IMR-90 (cell line): ENCODE measurements at regions not wholly inside any gene's neighbourhood (a gene's known extent, or its start where the extent isn't known, plus 50 kb on each side); places are given as distances from the start of the nearest gene placed in this dataset.

Source experiments
- ATAC-seq: fragments of 200-7000 bp; cut with Tn5 transposase; 2 replicates; pipeline ENCODE4 v1.9.1; 2020; ENCODE audit warnings: low read depth, mild to moderate bottlenecking, moderate library complexity
- BruUV-seq: library from RNA; stranded (reverse); fragments of 400-500 nt; replicated peaks from 2 replicates; lab custom pipeline; 2021; lab: Mats Ljungman, UMichigan
- CTCF ChIA-PET: fragments of 300-600 bp; formaldehyde crosslinking; extraction: SDS; loops from one replicate; lab custom pipeline; 2021; ENCODE audit warnings: antibody characterized with exemption; lab: Yijun Ruan, JAX
- POLR2A ChIA-PET: fragments of 300-600 bp; sonication (Branson Sonifier 250); formaldehyde crosslinking; loops from one replicate; lab custom pipeline; 2022; ENCODE audit warnings: antibody characterized with exemption; ENCODE audit not compliant: unreplicated experiment; lab: Charles Lee
- DNase-seq: peaks from one replicate; pipeline ENCODE4 v3.0.0; 2013
- H2AFZ ChIP-seq: replicated peaks from 2 replicates; pipeline ENCODE3; 2013; ENCODE audit warnings: low read length, mild to moderate bottlenecking; ENCODE audit not compliant: poor library complexity
- H2AK5ac ChIP-seq: 2 replicates; pipeline ENCODE4 v1.6.1; 2013; ENCODE audit warnings: low read depth, low read length, inconsistent platforms
- H2AK9ac ChIP-seq: replicated peaks from 2 replicates; pipeline ENCODE3; 2013; ENCODE audit warnings: mild to moderate bottlenecking, low read depth, low read length, moderate library complexity; ENCODE audit not compliant: poor library complexity
- H2BK120ac ChIP-seq: 2 replicates; pipeline ENCODE4 v1.6.1; 2013; ENCODE audit warnings: low read depth, low read length, inconsistent platforms
- H2BK15ac ChIP-seq: 3 replicates; pipeline ENCODE4 v1.6.1; 2013; ENCODE audit warnings: low read depth, low read length, inconsistent platforms
- H2BK20ac ChIP-seq: 2 replicates; pipeline ENCODE4 v1.6.1; 2013; ENCODE audit warnings: low read depth, mild to moderate bottlenecking, inconsistent platforms, low read length, moderate library complexity
- H2BK5ac ChIP-seq: 2 replicates; pipeline ENCODE4 v1.6.1; 2013; ENCODE audit warnings: mild to moderate bottlenecking, low read depth, low read length, inconsistent platforms; ENCODE audit not compliant: poor library complexity, severe bottlenecking
- H3K14ac ChIP-seq: replicated peaks from 2 replicates; pipeline ENCODE4 v1.6.1; 2013; ENCODE audit warnings: low read depth, low read length, inconsistent platforms
- H3K18ac ChIP-seq: 2 replicates; pipeline ENCODE4 v1.6.1; 2013; ENCODE audit warnings: low read depth, low read length, control low read depth
- H3K23ac ChIP-seq: 2 replicates; pipeline ENCODE4 v1.6.1; 2013; ENCODE audit warnings: low read depth, low read length, inconsistent platforms
- H3K27ac ChIP-seq: 2 replicates; pipeline ENCODE4 v1.5.1; 2013; ENCODE audit warnings: mild to moderate bottlenecking, control low read depth, low read length; ENCODE audit not compliant: insufficient read depth
- H3K27me3 ChIP-seq: 2 replicates; pipeline ENCODE4 v1.6.1; 2013; ENCODE audit warnings: low read length; ENCODE audit not compliant: control insufficient read depth, insufficient read depth
- H3K36me3 ChIP-seq: 2 replicates; pipeline ENCODE4 v1.6.1; 2013; ENCODE audit warnings: low read length, mixed read lengths; ENCODE audit not compliant: control insufficient read depth, insufficient read depth
- H3K4ac ChIP-seq: 2 replicates; pipeline ENCODE4 v1.6.1; 2013; ENCODE audit warnings: low read depth, low read length, inconsistent platforms
- H3K4me1 ChIP-seq: 2 replicates; pipeline ENCODE4 v1.6.1; 2013; ENCODE audit warnings: low read length, mixed read lengths; ENCODE audit not compliant: control insufficient read depth, insufficient read depth
- H3K4me2 ChIP-seq: 2 replicates; pipeline ENCODE4 v1.6.1; 2013; ENCODE audit warnings: low read depth, mild to moderate bottlenecking, control low read depth, low read length, moderate library complexity
- H3K4me3 ChIP-seq: 2 replicates; pipeline ENCODE4 v1.5.1; 2013; ENCODE audit warnings: low read depth, mild to moderate bottlenecking, control low read depth, low read length, moderate library complexity; ENCODE audit not compliant: insufficient read depth
- H3K56ac ChIP-seq: 2 replicates; pipeline ENCODE4 v1.6.1; 2013; ENCODE audit warnings: low read length, inconsistent platforms; ENCODE audit not compliant: insufficient read depth; ENCODE audit errors: extremely low read depth
- H3K79me1 ChIP-seq, 2 experiments: 2 replicates each; pipeline ENCODE4 v1.6.1; 2013; ENCODE audit warnings: low read length in 2 of 2, inconsistent platforms in 1 of 2, low read depth in 1 of 2
- H3K9ac ChIP-seq: 2 replicates; pipeline ENCODE4 v1.6.1; 2013; ENCODE audit warnings: low read depth, low read length, control low read depth
- H3K9me1 ChIP-seq: 2 replicates; pipeline ENCODE4 v1.6.1; 2013; ENCODE audit warnings: low read length, inconsistent platforms; ENCODE audit not compliant: insufficient read depth
- H3K9me3 ChIP-seq: 2 replicates; pipeline ENCODE4 v1.6.1; 2013; ENCODE audit warnings: low read length; ENCODE audit not compliant: control insufficient read depth, insufficient read depth
- H4K20me1 ChIP-seq: 2 replicates; pipeline ENCODE4 v1.6.1; 2013; ENCODE audit warnings: low read length, inconsistent platforms; ENCODE audit not compliant: insufficient read depth
- H4K5ac ChIP-seq: 2 replicates; pipeline ENCODE4 v1.6.1; 2013; ENCODE audit warnings: mild to moderate bottlenecking, low read depth, low read length, control low read depth
- H4K8ac ChIP-seq, 2 experiments: 2 replicates each; pipeline ENCODE4 v1.6.1; 2013; ENCODE audit warnings: low read depth in 2 of 2, low read length in 2 of 2, control low read depth in 1 of 2, inconsistent platforms in 1 of 2
- H4K91ac ChIP-seq: 2 replicates; pipeline ENCODE4 v1.6.1; 2013; ENCODE audit warnings: low read depth, low read length, inconsistent platforms; ENCODE audit not compliant: insufficient read depth
- BHLHE40 ChIP-seq: fragments of 150-350 bp; IDR thresholded peaks from 2 replicates; pipeline ENCODE4 v1.6.1; 2016; ENCODE audit warnings: mild to moderate bottlenecking, low read depth, low read length
- CEBPB ChIP-seq: IDR thresholded peaks from 2 replicates; pipeline ENCODE4 v1.6.1; 2012; ENCODE audit warnings: low read depth, low read length, improper control_type of control experiment
- CHD1 ChIP-seq: IDR thresholded peaks from 2 replicates; pipeline ENCODE4 v1.6.1; 2012; ENCODE audit warnings: low read depth, low read length, improper control_type of control experiment
- MAFK ChIP-seq: IDR thresholded peaks from 2 replicates; pipeline ENCODE4 v1.6.1; 2012; ENCODE audit warnings: low read depth, low read length, improper control_type of control experiment
- NFE2L2 ChIP-seq: fragments of 150-350 bp; IDR thresholded peaks from 2 replicates; pipeline ENCODE4 v1.6.1; 2016; ENCODE audit warnings: low read depth, mild to moderate bottlenecking, low read length
- POLR2A ChIP-seq: IDR thresholded peaks from 2 replicates; pipeline ENCODE4 v1.6.1; 2012; ENCODE audit warnings: mild to moderate bottlenecking, low read depth, low read length
- RAD21 ChIP-seq: IDR thresholded peaks from 2 replicates; pipeline ENCODE4 v1.6.1; 2012; ENCODE audit warnings: low read length, improper control_type of control experiment
- RCOR1 ChIP-seq: IDR thresholded peaks from 2 replicates; pipeline ENCODE4 v1.6.1; 2012; ENCODE audit warnings: mild to moderate bottlenecking, low read length, improper control_type of control experiment; ENCODE audit not compliant: insufficient replicate concordance
- RFX5 ChIP-seq: IDR thresholded peaks from 2 replicates; pipeline ENCODE4 v1.8.0; 2012; ENCODE audit warnings: low read depth, mild to moderate bottlenecking, low read length, moderate library complexity
- SMC3 ChIP-seq: fragments of 150-350 bp; IDR thresholded peaks from 2 replicates; pipeline ENCODE4 v1.6.1; 2016; ENCODE audit warnings: low read depth, mild to moderate bottlenecking, antibody characterized with exemption, low read length, moderate library complexity
- WGBS, 2 experiments: methylation state at CpG; one replicate each; pipeline versions ENCODE4 v1.1.5 to v1.1.7; 2013; ENCODE audit warnings: missing lambda C conversion rate in 2 of 2; ENCODE audit not compliant: insufficient read length in 1 of 2; ENCODE audit errors: extremely low coverage in 2 of 2; 5-methylcytosine and 5-hydroxymethylcytosine counted together
- dilution Hi-C: fragments of 300-500 bp; cut with HindIII; formaldehyde crosslinking; loops from one replicate; pipeline ENCODE4 v1.14.3; 2018; ENCODE audit warnings: low sequenced_read_pairs; ENCODE audit not compliant: unreplicated experiment
- in situ Hi-C: fragments of 300-500 bp; cut with MboI; formaldehyde crosslinking; loops from 3 replicates; pipeline ENCODE4 v1.14.3; 2019; ENCODE audit warnings: low sequenced_read_pairs, inconsistent platforms, mixed read lengths
- intact Hi-C: fragments of 100-400 bp; cut with micrococcal nuclease; formaldehyde crosslinking; loops from 2 replicates; pipeline ENCODE4 v1.10.0; 2022
- TF ChIP-seq, protein P1 (sequence below): conservative IDR thresholded peaks from 2 replicates; pipeline ENCODE4 v1.5.1; 2012; ENCODE audit warnings: mild to moderate bottlenecking, low read depth, low read length, improper control_type of control experiment
- TF ChIP-seq, protein P2 (sequence below): fragments of 150-350 bp; IDR thresholded peaks from 2 replicates; pipeline ENCODE4 v1.6.1; 2017; ENCODE audit warnings: mild to moderate bottlenecking, antibody characterized with exemption, low read length, low read depth
- TF ChIP-seq, protein P3 (sequence below): fragments of 150-350 bp; IDR thresholded peaks from 2 replicates; pipeline ENCODE4 v1.6.1; 2016; ENCODE audit warnings: low read depth, mild to moderate bottlenecking, low read length, moderate library complexity, borderline replicate concordance

DNA sequence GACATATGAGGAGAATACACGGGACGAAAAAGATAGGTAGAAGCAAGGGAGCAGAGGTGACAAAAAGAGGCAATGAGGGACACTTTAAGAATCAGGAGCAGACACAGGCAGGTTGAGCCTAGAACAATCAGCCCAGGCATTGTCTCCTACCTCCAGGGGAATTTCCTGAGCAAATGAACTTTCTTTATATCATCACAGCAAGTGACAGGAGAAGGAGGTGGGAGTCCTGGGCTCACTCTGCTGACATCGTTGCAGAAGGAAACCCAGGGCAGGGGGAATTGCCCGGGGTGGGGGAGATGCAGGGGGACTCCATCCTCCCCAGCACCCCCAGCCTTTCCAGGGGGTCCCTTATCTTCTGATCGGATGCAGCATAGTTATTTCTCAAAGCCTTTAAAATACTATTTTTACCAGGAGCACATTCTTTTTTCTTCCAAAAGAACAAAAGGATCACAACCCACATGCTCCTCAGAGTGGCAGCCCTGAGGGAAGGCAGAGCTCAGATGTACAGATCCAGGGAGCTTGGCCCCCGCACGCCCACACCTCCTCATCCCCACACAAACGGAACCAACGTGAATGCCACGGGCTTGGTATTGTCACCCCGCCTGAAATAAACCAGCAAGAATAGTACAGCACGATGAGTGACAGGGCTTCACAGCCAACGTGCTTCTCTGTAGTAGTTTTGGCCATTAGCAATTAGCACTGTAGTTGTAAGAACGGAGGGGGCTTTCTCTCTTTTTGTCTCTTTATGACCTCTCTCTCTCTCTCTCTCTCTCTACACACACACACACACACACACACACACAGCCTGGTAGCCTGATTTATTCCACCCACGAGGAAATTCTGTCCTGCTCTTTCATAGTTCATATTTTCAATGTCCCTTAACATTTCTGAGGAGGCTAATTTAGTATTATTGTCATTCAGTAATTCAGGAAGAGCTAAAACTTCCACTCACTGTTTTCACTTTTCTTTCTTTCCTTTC lies 169.5 kb upstream of the UBL3 start (continued):
- TF ChIP-seq NFE2L2 (no peak), CEBPB (no peak)

DNA sequence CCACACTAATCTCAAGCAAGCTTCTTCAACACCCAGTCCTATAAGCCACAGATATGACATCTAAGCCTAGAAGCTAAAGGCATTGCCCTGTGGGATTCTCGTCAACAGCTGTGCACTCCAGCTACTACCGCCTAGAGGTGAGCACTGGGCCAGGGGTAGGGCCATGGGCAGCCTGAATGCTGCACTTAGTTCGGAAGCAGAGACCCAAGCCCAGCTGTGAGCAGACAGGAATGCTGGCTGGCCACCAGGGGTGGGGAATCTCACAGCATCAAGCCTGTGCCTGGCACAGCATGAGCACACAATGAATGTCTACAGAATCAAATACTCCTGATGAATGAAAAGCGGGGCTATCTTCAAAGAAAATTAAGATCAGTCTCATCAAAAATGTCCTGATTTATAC lies 167.5 kb upstream of the UBL3 start:
- peaks cover 5% of the 10 kb centered on the region for H3K4me1 ChIP-seq
- no peak overlapping the region for H3K9ac ChIP-seq
- H2BK20ac ChIP-seq: no peak overlapping the region
- H3K36me3 ChIP-seq: no peaks in the 10 kb centered on the region
- no peak overlapping the region for H4K8ac ChIP-seq
- no peak overlapping the region for H3K4me2 ChIP-seq
- WGBS, 2 experiments: 82% methylated on average over 2 of the region's 4 CpGs; no CpG with 5 or more reads in 1 of the 2 experiments
- no peaks in the 10 kb centered on the region for H3K79me1 ChIP-seq
- no peaks in the 10 kb centered on the region for H3K9me3 ChIP-seq
- no peaks in the 10 kb centered on the region for H4K20me1 ChIP-seq
- BruUV-seq: no TSS peak
- H4K91ac ChIP-seq: no peak overlapping the region
- no peak for DNase-seq
- no peak overlapping the region for H3K23ac ChIP-seq
- no peak overlapping the region for H2AFZ ChIP-seq
- H3K9me1 ChIP-seq: peaks cover 4% of the 10 kb centered on the region; the same call in 1 of the 2 replicates
- no peak overlapping the region for H2AK5ac ChIP-seq
- CTCF ChIA-PET: no interaction called here
- H3K27me3 ChIP-seq: peaks cover 10% of the 10 kb centered on the region
- no peak overlapping the region for H2BK5ac ChIP-seq
- in situ Hi-C loops (no loop called here), intact Hi-C loops (no loop called here), dilution Hi-C loops (no loop called here)
- no peak overlapping the region for H4K5ac ChIP-seq
- H3K56ac ChIP-seq: no peak overlapping the region
- no peak overlapping the region for H3K4ac ChIP-seq
- H3K18ac ChIP-seq: no peak overlapping the region
- ATAC-seq: no peak
- H3K27ac ChIP-seq: no peak overlapping the region
- no peak overlapping the region for H2BK15ac ChIP-seq
- H3K4me3 ChIP-seq: no peak overlapping the region
- H3K14ac ChIP-seq: no peak overlapping the region
- H2BK120ac ChIP-seq: no peak overlapping the region
- no peak overlapping the region for H2AK9ac ChIP-seq
- POLR2A ChIA-PET: no interaction called here
- TF ChIP-seq, protein P1, sequence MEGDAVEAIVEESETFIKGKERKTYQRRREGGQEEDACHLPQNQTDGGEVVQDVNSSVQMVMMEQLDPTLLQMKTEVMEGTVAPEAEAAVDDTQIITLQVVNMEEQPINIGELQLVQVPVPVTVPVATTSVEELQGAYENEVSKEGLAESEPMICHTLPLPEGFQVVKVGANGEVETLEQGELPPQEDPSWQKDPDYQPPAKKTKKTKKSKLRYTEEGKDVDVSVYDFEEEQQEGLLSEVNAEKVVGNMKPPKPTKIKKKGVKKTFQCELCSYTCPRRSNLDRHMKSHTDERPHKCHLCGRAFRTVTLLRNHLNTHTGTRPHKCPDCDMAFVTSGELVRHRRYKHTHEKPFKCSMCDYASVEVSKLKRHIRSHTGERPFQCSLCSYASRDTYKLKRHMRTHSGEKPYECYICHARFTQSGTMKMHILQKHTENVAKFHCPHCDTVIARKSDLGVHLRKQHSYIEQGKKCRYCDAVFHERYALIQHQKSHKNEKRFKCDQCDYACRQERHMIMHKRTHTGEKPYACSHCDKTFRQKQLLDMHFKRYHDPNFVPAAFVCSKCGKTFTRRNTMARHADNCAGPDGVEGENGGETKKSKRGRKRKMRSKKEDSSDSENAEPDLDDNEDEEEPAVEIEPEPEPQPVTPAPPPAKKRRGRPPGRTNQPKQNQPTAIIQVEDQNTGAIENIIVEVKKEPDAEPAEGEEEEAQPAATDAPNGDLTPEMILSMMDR: no peak
- TF ChIP-seq CHD1: no peak
- TF ChIP-seq, protein P2, sequence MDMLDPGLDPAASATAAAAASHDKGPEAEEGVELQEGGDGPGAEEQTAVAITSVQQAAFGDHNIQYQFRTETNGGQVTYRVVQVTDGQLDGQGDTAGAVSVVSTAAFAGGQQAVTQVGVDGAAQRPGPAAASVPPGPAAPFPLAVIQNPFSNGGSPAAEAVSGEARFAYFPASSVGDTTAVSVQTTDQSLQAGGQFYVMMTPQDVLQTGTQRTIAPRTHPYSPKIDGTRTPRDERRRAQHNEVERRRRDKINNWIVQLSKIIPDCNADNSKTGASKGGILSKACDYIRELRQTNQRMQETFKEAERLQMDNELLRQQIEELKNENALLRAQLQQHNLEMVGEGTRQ: no peak
- no peak for TF ChIP-seq RFX5
- no peak for TF ChIP-seq NFE2L2
- TF ChIP-seq POLR2A: no peak
- TF ChIP-seq CEBPB: no peak
- no peak for TF ChIP-seq SMC3
- TF ChIP-seq RCOR1: no peak
- TF ChIP-seq RAD21: no peak
- TF ChIP-seq BHLHE40: no peak
- no peak for TF ChIP-seq MAFK
- TF ChIP-seq, protein P3, sequence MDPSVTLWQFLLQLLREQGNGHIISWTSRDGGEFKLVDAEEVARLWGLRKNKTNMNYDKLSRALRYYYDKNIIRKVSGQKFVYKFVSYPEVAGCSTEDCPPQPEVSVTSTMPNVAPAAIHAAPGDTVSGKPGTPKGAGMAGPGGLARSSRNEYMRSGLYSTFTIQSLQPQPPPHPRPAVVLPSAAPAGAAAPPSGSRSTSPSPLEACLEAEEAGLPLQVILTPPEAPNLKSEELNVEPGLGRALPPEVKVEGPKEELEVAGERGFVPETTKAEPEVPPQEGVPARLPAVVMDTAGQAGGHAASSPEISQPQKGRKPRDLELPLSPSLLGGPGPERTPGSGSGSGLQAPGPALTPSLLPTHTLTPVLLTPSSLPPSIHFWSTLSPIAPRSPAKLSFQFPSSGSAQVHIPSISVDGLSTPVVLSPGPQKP: no peak
